Activated CD4-positive, alpha-beta T cell treated with anti-CD3 and anti-CD28 coated beads, Interleukin-2, amount 50 U/mL, for 1 hour (primary cell): ENCODE measurements at regions not wholly inside any gene's neighbourhood (a gene's known extent, or its start where the extent isn't known, plus 50 kb on each side); places are given as distances from the start of the nearest gene placed in this dataset.
"Not testable (repeated sequence)": the region's sequence is repeated elsewhere in the genome, so short reads cannot be mapped to it uniquely, and the experiment has no call there.

Experiments used
- DNase-seq: peaks from one replicate; pipeline ENCODE4 v3.0.0-alpha.2; 2020

DNA sequence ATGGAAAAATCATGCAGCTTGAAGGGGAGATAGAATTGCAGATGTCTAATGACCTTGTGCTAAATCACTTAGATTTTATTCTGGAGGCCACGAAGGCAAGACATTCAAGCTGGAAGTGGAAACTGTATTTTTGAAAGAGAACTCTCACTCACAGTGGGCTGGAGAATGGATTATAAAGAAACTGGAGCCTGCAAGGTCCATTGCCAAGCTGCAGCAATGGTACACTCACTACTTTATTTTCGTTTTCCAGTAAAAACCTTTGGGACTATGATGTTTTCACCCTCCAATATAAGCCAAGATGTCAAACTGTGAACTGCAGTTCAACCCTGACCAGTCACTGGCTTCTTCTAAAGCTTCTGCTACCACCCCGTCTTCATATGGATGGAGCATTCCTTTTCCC is 62.0 kb downstream of the SKIDA1 start:
- no peak for DNase-seq

- no peak for DNase-seq
Measured at GRCh38 chr10:21458126-21458871, 67.2 kb downstream of the SKIDA1 start.

DNA sequence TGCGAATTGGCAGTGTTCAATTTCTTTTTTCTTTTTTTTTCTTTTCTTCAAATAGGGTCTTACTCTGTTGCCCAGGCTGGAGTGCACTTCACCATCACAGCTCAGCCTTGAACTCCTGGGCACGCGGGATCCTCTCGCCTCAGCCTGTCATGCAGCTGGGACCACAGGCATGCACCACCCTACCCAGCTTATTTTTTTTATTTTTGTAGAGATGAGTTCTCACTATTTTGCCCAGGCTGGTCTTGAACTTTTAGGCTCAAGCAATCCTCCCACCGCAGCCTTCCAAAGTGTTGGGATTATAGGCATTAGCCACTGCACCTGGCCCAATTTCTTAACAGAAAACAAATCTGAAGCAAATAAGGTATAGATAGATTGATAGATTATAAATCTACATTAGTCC is 69.3 kb downstream of the SKIDA1 start:
- no peak for DNase-seq

DNA sequence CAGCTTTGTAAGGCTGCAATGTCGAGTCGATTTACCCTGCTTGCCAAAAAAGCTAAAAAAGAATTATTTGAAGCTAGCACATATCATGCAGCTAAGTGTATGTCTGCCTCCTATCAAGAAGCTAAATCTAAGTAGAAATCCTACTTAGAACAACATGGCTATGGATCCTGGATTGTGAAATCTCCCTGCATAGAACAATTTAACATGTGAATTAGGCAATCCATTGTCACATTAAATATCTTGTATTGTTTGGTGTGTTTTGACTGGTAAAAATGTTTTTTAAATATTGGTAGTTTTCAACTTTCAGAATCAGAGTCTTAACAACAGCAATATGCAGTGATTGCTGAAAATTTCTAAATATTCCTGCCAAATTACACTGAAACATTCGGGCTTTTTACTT is 73.3 kb downstream of the SKIDA1 start:
- DNase-seq = no peak

DNA sequence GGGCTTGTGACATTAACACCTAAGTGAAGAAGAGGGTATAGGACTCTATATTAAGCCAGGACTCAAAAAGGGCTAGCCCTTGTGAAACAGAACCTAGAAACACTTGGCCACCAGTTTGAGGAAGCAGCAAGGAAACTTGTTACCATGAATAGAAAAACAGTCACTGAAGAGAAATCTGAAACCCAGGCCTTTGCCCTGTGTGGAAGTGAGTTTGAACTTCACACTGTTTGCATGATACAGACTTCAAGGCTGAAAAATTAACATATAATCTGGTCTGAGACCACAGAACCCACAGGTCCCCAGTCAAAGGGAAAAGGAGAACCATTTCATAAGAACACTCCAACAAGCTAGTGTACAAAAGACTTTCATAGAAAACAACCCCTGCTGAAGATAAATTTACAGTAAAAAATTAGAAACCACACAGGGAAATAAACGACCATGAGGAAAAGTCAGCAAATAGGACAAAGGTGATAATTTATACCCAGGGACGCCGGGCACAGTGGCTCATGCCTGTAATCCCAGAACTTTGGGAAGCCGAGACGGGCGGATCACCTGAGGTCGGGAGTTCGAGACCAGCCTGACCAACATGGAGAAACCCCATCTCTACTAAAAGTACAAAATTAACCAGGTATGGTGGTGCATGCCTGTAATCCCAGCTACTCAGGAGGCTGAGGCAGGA is 76.1 kb downstream of the SKIDA1 start:
- DNase-seq = no peak

DNA sequence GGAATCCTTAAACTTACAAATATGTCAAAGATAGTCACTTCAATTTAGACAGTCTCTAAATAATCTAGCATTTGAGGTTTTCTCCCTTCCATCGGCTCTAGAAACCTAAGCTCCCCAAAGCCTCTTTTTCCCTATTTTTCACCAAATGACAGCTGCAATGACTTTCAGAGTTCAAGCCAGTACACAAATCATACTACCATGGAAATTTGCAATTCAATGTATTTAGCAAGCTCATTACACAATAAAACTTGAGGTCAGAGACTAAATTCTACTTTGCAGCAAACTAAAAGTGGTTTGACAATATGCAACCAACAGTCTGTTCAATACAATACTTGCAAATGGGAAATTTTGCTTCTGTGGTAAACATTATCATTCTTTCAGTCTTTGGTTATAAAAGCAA is 80.3 kb downstream of the SKIDA1 start:
- DNase-seq = no peak

DNA sequence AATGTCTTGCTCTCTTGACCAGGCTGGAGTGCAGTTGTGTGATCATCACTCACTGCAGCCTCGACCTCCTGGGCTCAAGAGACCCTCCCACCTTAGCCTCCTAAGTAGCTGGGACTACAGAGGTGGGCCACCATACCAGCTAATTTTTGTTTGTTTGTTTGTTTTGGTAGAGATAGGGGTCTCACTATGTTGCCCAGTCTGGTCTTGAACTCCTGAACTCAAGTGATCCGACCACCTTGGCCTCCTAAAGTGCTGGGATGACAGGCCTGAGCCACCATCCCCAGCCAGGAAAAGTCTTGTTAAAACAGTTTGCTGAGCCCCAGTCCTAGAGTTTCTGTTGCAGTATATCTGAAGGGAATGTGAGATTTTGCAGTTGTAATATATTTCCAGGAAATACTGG is 83.9 kb downstream of the SKIDA1 start:
- no peak for DNase-seq

- not testable (repeated sequence) for DNase-seq
Measured at GRCh38 chr10:21438914-21439313, 86.6 kb downstream of the SKIDA1 start.

DNA sequence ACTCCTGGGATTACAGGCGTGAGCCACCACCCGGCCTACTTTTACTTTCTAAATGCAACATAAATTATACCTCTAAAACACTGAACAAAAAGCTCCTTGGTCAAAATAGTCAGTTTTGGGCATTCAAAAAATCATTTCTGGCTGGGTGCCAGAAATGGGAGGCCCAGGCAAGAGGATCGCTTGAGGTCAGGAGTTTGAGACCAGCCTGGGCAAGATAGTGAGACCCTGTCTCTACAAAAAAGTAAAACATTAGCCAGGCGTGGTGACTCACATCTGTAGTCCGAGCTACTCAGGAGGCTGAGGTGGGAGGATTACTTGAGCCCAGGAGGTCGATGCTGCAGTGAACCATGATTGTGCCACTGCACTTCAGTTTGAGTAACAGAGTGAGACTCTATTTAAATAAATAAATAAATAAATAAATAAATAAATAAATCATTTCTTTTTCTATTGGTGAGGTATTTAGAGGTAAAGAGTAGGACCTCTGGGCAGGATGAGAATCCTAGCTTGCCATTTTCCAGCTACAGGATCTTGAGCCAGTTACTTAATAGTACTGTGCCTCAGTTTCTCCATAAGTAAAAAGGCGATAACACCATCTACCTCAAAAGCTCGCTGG is 87.6 kb downstream of the SKIDA1 start:
- DNase-seq = no peak

- DNase-seq = no peak
Measured at GRCh38 chr10:21432266-21432665, 93.2 kb downstream of the SKIDA1 start.

DNA sequence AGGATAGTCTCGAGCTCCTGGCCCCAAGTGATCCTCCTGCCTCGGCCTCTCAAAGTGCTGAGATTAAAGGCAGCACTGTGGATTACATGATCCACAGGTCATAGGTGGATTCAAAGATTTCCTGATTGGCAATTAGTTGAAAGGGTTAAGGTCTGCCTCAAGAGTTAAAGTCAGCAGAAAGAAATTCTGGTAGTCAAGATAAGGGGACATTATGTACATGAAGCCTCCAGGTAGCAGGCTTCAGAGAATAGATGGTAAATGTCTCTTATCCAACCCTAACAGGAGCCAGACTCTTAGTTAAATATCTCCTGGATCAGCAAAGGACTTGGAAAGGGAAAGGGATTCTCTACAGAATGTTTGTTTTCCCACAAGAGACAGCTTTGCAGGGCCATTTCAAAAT is 93.7 kb downstream of the SKIDA1 start:
- no peak for DNase-seq

DNA sequence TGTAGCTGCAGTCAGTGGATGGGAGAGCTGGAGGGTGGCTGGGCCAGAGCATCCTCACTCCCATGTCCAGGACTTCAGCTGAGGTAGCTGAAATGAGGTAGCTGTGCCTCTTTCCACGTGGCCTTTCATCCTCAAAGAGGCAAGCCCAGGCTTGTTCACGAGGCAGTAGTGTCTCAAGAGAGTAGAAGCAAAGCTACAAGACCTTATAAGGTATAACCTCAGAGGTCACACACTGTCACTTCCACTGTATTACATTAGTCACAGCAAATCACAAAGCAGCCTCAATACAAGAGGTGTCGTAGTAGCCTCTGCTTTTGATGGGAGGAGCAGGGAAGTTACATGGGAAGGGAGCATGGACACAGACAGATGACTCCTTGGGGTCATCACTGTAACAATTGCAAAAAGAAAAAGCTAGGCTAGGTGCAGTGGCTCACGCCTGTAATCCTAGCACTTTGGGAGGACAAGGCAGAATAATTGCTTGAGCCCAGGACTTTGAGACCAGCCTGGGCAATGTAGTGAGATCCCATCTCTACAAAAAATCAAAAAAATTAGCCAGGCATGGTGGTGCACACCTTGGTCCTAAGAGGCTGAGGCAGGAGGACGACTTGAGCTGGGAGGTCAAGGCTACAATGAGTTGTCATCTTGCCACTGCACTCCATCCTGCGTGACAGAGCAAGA is 97.5 kb downstream of the SKIDA1 start:
- DNase-seq = no peak

DNA sequence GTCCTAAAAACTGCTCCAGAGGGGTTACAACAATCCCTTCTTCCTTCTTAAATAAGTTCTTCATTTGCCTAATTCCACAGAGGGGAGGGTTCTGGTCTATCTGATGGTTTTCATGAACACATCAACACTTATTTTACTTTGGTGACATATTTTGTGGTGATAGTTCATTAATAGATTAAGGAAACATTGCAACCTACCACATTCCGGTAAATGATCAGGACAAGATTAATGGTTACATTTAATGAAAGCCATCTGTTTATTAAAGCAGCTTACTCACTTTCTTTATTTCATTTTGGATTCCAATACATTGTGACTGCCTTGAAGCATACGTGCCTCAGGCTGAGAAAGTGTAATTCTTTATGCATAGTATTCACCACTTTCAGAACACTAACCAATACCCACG is 101.0 kb downstream of the SKIDA1 start:
- DNase-seq = no peak

- no peak for DNase-seq
Measured at GRCh38 chr10:21423850-21424249, 101.6 kb downstream of the SKIDA1 start.

GRCh38 chr10:21423338-21423737 is 102.1 kb downstream of the SKIDA1 start:
- DNase-seq = no peak

DNA sequence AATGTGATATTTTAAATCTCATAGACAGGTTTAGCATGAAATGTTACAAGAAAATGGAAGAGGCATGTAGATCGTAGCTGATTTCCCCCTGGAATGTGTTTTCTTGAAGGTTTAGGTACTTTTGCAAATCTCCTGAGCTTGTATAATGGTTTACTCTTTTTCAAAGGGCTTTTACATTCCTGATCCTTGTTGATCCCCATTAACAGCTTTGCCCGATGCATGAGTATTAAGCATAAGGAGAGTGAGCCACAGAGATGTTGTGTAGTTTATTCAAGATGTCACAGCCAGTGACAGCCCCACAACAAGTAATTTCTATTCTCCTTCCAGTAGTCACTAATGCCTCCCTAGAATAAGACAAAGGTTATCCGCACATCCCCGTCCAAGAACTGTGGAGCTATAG is 103.7 kb downstream of the SKIDA1 start:
- no peak for DNase-seq

DNA sequence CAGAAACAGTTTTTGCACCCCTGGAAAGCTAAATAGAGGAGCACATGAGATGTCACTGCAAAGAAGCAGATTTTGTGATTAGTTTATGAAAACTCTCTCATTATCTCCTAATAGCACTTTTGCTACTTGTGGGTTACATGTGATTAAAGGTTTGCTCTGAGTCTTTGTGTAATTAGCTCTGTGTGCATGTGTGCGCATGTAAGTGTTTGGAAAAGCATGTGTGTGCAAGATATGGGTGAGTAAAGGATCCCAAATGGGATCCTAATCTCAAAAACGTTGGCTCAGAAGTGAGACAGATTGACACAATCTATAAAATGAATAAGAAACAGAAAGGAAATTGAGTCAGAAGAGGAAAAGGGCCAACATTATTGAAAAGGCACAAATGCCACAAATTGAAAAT is 104.5 kb downstream of the SKIDA1 start:
- no peak for DNase-seq

GRCh38 chr10:21418981-21419576 is 106.4 kb downstream of the SKIDA1 start:
- DNase-seq = not testable (repeated sequence)

GRCh38 chr10:21417172-21417712 is 108.2 kb downstream of the SKIDA1 start:
- no peak for DNase-seq

DNA sequence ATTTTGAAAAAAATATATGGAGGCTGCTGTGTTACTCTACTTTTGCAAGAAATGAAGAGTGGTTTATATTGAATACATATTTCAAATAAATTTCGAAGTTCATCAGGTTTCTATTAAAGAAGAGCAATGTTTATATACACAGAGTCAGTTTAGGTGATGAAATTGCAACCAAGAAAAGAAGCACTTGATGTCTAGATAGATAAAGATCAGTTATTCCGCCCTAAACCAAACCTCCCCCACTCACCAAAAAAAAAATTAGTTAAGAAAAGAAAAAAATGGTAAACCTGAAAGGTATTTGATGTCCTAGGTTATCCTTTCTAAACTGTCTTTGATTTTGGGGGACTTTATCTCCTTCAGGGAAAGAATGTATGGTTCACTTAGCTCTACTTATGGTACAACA is 111.8 kb downstream of the SKIDA1 start:
- no peak for DNase-seq

- DNase-seq = no peak
Measured at GRCh38 chr10:21413268-21413667, 112.2 kb downstream of the SKIDA1 start.

GRCh38 chr10:21406595-21407193 is 118.8 kb downstream of the SKIDA1 start:
- DNase-seq = no peak

DNA sequence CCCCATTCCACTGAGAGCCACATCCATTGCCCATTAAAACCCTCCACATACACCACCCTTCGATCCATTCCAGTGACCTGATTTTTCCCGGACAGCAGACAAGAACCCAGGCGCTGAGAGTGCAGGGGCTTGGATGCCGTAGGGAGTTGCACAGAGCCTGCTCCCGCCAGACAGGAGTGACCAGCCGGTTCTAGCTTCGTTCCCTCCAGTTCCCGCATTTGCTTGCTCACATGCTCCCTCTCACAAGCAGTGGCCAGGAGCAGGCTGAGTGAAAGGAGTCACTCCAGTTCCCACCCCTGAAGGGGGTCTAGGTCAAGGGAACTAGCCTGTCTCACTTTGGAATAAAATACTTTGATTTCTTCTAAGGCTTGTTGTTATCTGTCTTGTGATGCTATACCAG is 119.5 kb downstream of the SKIDA1 start:
- no peak for DNase-seq
